T-cell (primary cell): ENCODE measurements at regions not wholly inside any gene's neighbourhood (a gene's known extent, or its start where the extent isn't known, plus 50 kb on each side); places are given as distances from the start of the nearest gene placed in this dataset.
"Not testable (repeated sequence)": the region's sequence is repeated elsewhere in the genome, so short reads cannot be mapped to it uniquely, and the experiment has no call there.

Experiments used
- ATAC-seq, 4 experiments: fragments of 200-7000 bp in 3 of 4; fragments of 150-1000 bp in 1 of 4; cut with Tn5 transposase; replicated peaks in 1 of 4; 1 replicate in 3 of 4; 2 replicates in 1 of 4; pipeline ENCODE4 v1.10.0; 2021; ENCODE audit warnings: moderate library complexity in 3 of 4, mild to moderate bottlenecking in 2 of 4, moderate number of reproducible peaks in 1 of 4
- CTCF ChIA-PET, 2 donors: fragments of 300-600 bp; sonication (Branson Sonifier 250); formaldehyde crosslinking; loops; one replicate each; lab custom pipeline; 2022; ENCODE audit warnings: antibody characterized with exemption in 2 of 2; lab: Charles Lee
- POLR2A ChIA-PET, 2 donors: fragments of 300-600 bp; sonication (Branson Sonifier 250); formaldehyde crosslinking; loops; one replicate each; lab custom pipeline; 2022; ENCODE audit warnings: antibody characterized with exemption in 2 of 2; lab: Charles Lee
- DNase-seq, 35 experiments: peaks; one replicate each; pipeline versions ENCODE4 v3.0.0 to v3.0.0-alpha.2; 2013 to 2023
- H3K27ac ChIP-seq: one replicate; pipeline ENCODE4 v1.5.1; 2013; ENCODE audit warnings: low read length
- H3K27me3 ChIP-seq, 2 experiments: replicated peaks in 1 of 2; 1 replicate in 1 of 2; 2 replicates in 1 of 2; pipeline versions ENCODE4 v1.6.1 to v1.7.0; 2013; ENCODE audit warnings: low read length in 1 of 2, mixed read lengths in 1 of 2; ENCODE audit not compliant: control insufficient read depth in 2 of 2, insufficient read depth in 2 of 2; ENCODE audit errors: extremely low read depth in 1 of 2
- H3K36me3 ChIP-seq, 2 donors: 1 replicate in 1 of 2; 2 replicates in 1 of 2; pipeline versions ENCODE4 v1.6.1 to v1.7.0; 2013; ENCODE audit warnings: low read length in 1 of 2; ENCODE audit not compliant: control insufficient read depth in 2 of 2, insufficient read depth in 1 of 2; ENCODE audit errors: extremely low read depth in 1 of 2
- H3K4me1 ChIP-seq, 2 experiments: 1 replicate in 1 of 2; 2 replicates in 1 of 2; pipeline versions ENCODE4 v1.6.1 to v1.7.0; 2013; ENCODE audit warnings: low read length in 2 of 2, mixed read lengths in 1 of 2; ENCODE audit not compliant: insufficient read depth in 2 of 2, control insufficient read depth in 1 of 2; ENCODE audit errors: extremely low read depth in 1 of 2
- H3K4me3 ChIP-seq, 2 donors: 1 replicate in 1 of 2; 2 replicates in 1 of 2; pipeline versions ENCODE4 v1.5.1 to v1.7.0; 2013; ENCODE audit warnings: mild to moderate bottlenecking in 2 of 2, low read length in 1 of 2, moderate library complexity in 1 of 2; ENCODE audit not compliant: control insufficient read depth in 1 of 2; ENCODE audit errors: extremely low read depth in 1 of 2
- H3K9me3 ChIP-seq: 2 replicates; pipeline ENCODE4 v1.7.0; 2013
- H3K27ac Mint-ChIP-seq, 2 donors: one replicate each; pipeline ENCODE4 v1.8.0; 2020 to 2021; ENCODE audit warnings: mild to moderate bottlenecking in 2 of 2, mixed read lengths in 2 of 2
- H3K27me3 Mint-ChIP-seq, 2 donors: one replicate each; pipeline ENCODE4 v1.8.0; 2021 to 2022; ENCODE audit warnings: mixed read lengths in 2 of 2
- H3K36me3 Mint-ChIP-seq: one replicate; pipeline ENCODE4 v1.8.0; 2021; ENCODE audit warnings: mixed read lengths
- H3K4me1 Mint-ChIP-seq, 3 donors: one replicate each; pipeline ENCODE4 v1.8.0; 2020 to 2022; ENCODE audit warnings: mixed read lengths in 3 of 3, mild to moderate bottlenecking in 1 of 3
- H3K4me3 Mint-ChIP-seq, 3 donors: one replicate each; pipeline ENCODE4 v1.8.0; 2020 to 2022; ENCODE audit warnings: mild to moderate bottlenecking in 3 of 3, mixed read lengths in 3 of 3, moderate library complexity in 3 of 3
- H3K9me3 Mint-ChIP-seq, 3 donors: one replicate each; pipeline ENCODE4 v1.8.0; 2020 to 2022; ENCODE audit warnings: mixed read lengths in 3 of 3
- WGBS: methylation state at CpG from one replicate; pipeline ENCODE4 v1.1.5; 2013; ENCODE audit warnings: missing lambda C conversion rate; ENCODE audit not compliant: insufficient coverage; 5-methylcytosine and 5-hydroxymethylcytosine counted together

GRCh38 chr7:119640861-119641260, 632.1 kb upstream of the KCND2 start:
- no peaks in the 10 kb centered on the region for H3K4me1 ChIP-seq
- H3K27ac Mint-ChIP-seq = no peak overlapping the region
- H3K4me3 ChIP-seq = no peak overlapping the region
- POLR2A ChIA-PET = interaction anchor here in 1 of 2 donors (0.5 kb wide), 1 partner anchor 298 kb away, joined by 3 read pairs; no protein-coding TSS in a partner anchor
- CTCF ChIA-PET = no interaction called here
- H3K27me3 Mint-ChIP-seq = no peaks in the 10 kb centered on the region
- DNase-seq (no peak), ATAC-seq (no peak)
- H3K9me3 ChIP-seq = peaks cover 6% of the 10 kb centered on the region
- H3K4me3 Mint-ChIP-seq = no peak overlapping the region
- 67% methylated on average over 1 of the region's 4 CpGs for WGBS
- H3K27ac ChIP-seq = no peak overlapping the region
- no peaks in the 10 kb centered on the region for H3K27me3 ChIP-seq
- H3K4me1 Mint-ChIP-seq = no peaks in the 10 kb centered on the region
- no peaks in the 10 kb centered on the region for H3K36me3 ChIP-seq
- no peaks in the 10 kb centered on the region for H3K36me3 Mint-ChIP-seq
- H3K9me3 Mint-ChIP-seq = peaks cover 23 to 40% (median 26%) of the 10 kb centered on the region in 3 donors

GRCh38 chr7:119643558-119643957, 629.4 kb upstream of the KCND2 start:
- Mint-ChIP-seq H3K9me3 (peaks cover 15 to 25% (median 22%) of the 10 kb centered on the region in 3 donors), H3K4me1 (no peaks in the 10 kb centered on the region), H3K27ac (no peak overlapping the region), H3K36me3 (no peaks in the 10 kb centered on the region), H3K27me3 (no peaks in the 10 kb centered on the region), H3K4me3 (no peak overlapping the region)
- WGBS = 75% methylated on average over 2 of the region's 6 CpGs
- DNase-seq (no peak), ATAC-seq (no peak)
- H3K4me3 ChIP-seq = no peak overlapping the region
- H3K27me3 ChIP-seq = no peaks in the 10 kb centered on the region
- H3K36me3 ChIP-seq = no peaks in the 10 kb centered on the region
- no peaks in the 10 kb centered on the region for H3K4me1 ChIP-seq
- ChIA-PET CTCF (no interaction called here), POLR2A (no interaction called here)
- H3K27ac ChIP-seq = no peak overlapping the region
- peaks cover 3% of the 10 kb centered on the region for H3K9me3 ChIP-seq

- ATAC-seq (no peak), DNase-seq (no peak)
- no peaks in the 10 kb centered on the region for H3K9me3 ChIP-seq
- Mint-ChIP-seq H3K9me3 (peaks cover 6 to 15% (median 13%) of the 10 kb centered on the region in 3 donors), H3K4me3 (no peak overlapping the region), H3K27me3 (no peaks in the 10 kb centered on the region), H3K27ac (no peak overlapping the region), H3K36me3 (no peaks in the 10 kb centered on the region), H3K4me1 (no peaks in the 10 kb centered on the region)
- WGBS = no CpG with 5 or more reads among the region's 1 CpG
- no peaks in the 10 kb centered on the region for H3K4me1 ChIP-seq
- no peak overlapping the region for H3K27ac ChIP-seq
- H3K27me3 ChIP-seq = no peaks in the 10 kb centered on the region
- H3K36me3 ChIP-seq = no peaks in the 10 kb centered on the region
- ChIA-PET POLR2A (no interaction called here), CTCF (no interaction called here)
- H3K4me3 ChIP-seq = no peak overlapping the region
These were observed 625.7 kb upstream of the KCND2 start for GRCh38 chr7:119647286-119647685.

GRCh38 chr7:119648752-119649151, 624.2 kb upstream of the KCND2 start:
- POLR2A ChIA-PET, H3K27ac ChIP-seq, H3K9me3 ChIP-seq, H3K27ac Mint-ChIP-seq, H3K36me3 Mint-ChIP-seq, DNase-seq, H3K27me3 ChIP-seq, H3K4me1 Mint-ChIP-seq, ATAC-seq, H3K4me3 ChIP-seq, H3K4me3 Mint-ChIP-seq, CTCF ChIA-PET, H3K4me1 ChIP-seq, H3K27me3 Mint-ChIP-seq, H3K36me3 ChIP-seq: not testable (repeated sequence)
- peaks cover 8 to 12% (median 9%) of the 10 kb centered on the region in 3 donors for H3K9me3 Mint-ChIP-seq
- WGBS = no CpG with 5 or more reads among the region's 3 CpGs

GRCh38 chr7:119660080-119660479, 612.9 kb upstream of the KCND2 start:
- H3K9me3 Mint-ChIP-seq = peaks cover 10 to 16% (median 10%) of the 10 kb centered on the region in 3 donors
- DNase-seq (no peak), ATAC-seq (no peak)
- no peaks in the 10 kb centered on the region for H3K4me1 Mint-ChIP-seq
- CTCF ChIA-PET = no interaction called here
- Histone ChIP-seq H3K4me1 (no peaks in the 10 kb centered on the region), H3K27me3 (no peaks in the 10 kb centered on the region), H3K9me3 (no peaks in the 10 kb centered on the region), H3K4me3 (no peak overlapping the region), H3K36me3 (no peaks in the 10 kb centered on the region), H3K27ac (no peak overlapping the region)
- POLR2A ChIA-PET = no interaction called here
- H3K27ac Mint-ChIP-seq = no peak overlapping the region
- WGBS = no CpG with 5 or more reads among the region's 2 CpGs
- H3K27me3 Mint-ChIP-seq = no peaks in the 10 kb centered on the region
- no peaks in the 10 kb centered on the region for H3K36me3 Mint-ChIP-seq
- no peak overlapping the region for H3K4me3 Mint-ChIP-seq

- ChIA-PET CTCF (no interaction called here), POLR2A (no interaction called here)
- no peak for ATAC-seq
- H3K4me3 ChIP-seq = no peak overlapping the region
- H3K4me3 Mint-ChIP-seq = no peak overlapping the region
- H3K27ac ChIP-seq = no peak overlapping the region
- no peak for DNase-seq
- peaks cover 19 to 25% (median 19%) of the 10 kb centered on the region in 3 donors for H3K9me3 Mint-ChIP-seq
- H3K36me3 Mint-ChIP-seq = no peaks in the 10 kb centered on the region
- H3K27me3 Mint-ChIP-seq = no peaks in the 10 kb centered on the region
- no peaks in the 10 kb centered on the region for H3K27me3 ChIP-seq
- no peaks in the 10 kb centered on the region for H3K9me3 ChIP-seq
- no peaks in the 10 kb centered on the region for H3K4me1 Mint-ChIP-seq
- no peaks in the 10 kb centered on the region for H3K36me3 ChIP-seq
- no peak overlapping the region for H3K27ac Mint-ChIP-seq
- no peaks in the 10 kb centered on the region for H3K4me1 ChIP-seq
- no CpG with 5 or more reads among the region's 1 CpG for WGBS
These were observed 608.4 kb upstream of the KCND2 start for GRCh38 chr7:119664601-119665000.

GRCh38 chr7:119665796-119666195, 607.2 kb upstream of the KCND2 start:
- H3K27me3 ChIP-seq = no peaks in the 10 kb centered on the region
- Mint-ChIP-seq H3K4me1 (no peaks in the 10 kb centered on the region), H3K27me3 (no peaks in the 10 kb centered on the region), H3K4me3 (no peak overlapping the region), H3K36me3 (no peaks in the 10 kb centered on the region), H3K27ac (no peak overlapping the region), H3K9me3 (peaks cover 19 to 32% (median 19%) of the 10 kb centered on the region in 3 donors)
- H3K36me3 ChIP-seq = no peaks in the 10 kb centered on the region
- ChIA-PET POLR2A (no interaction called here), CTCF (no interaction called here)
- H3K27ac ChIP-seq = no peak overlapping the region
- H3K4me1 ChIP-seq = no peaks in the 10 kb centered on the region
- DNase-seq = no peak
- H3K4me3 ChIP-seq = no peak overlapping the region
- ATAC-seq = no peak
- H3K9me3 ChIP-seq = no peaks in the 10 kb centered on the region
